Suprapubic skin (tissue), 4 donors: ENCODE measurements at regions not wholly inside any gene's neighbourhood (a gene's known extent, or its start where the extent isn't known, plus 50 kb on each side); places are given as distances from the start of the nearest gene placed in this dataset.

ENCODE experiments used
- CTCF ChIP-seq, 2 donors: fragments of 200-600 bp in 1 of 2; fragments of 450-650 bp in 1 of 2; sonication (generic) in 1 of 2; IDR thresholded peaks; one replicate each; pipeline ENCODE4 v1.5.1; 2016 to 2019; ENCODE audit warnings: antibody characterized with exemption in 2 of 2, mild to moderate bottlenecking in 1 of 2, moderate library complexity in 1 of 2
- EP300 ChIP-seq: sonication (generic); formaldehyde crosslinking; IDR thresholded peaks from one replicate; pipeline ENCODE4 v1.6.1; 2017; ENCODE audit warnings: antibody characterized with exemption
- POLR2A ChIP-seq, 2 donors: fragments of 450-650 bp; IDR thresholded peaks; one replicate each; pipeline ENCODE4 v1.6.1; 2017; ENCODE audit warnings: antibody characterized with exemption in 2 of 2, mild to moderate bottlenecking in 2 of 2, moderate library complexity in 2 of 2
- POLR2AphosphoS5 ChIP-seq, 3 donors: sonication (generic); formaldehyde crosslinking; IDR thresholded peaks; one replicate each; pipeline ENCODE4 v1.6.1; 2017; ENCODE audit warnings: antibody characterized with exemption in 3 of 3

- no peak for TF ChIP-seq CTCF (IDR thresholded peaks at IDR 0.05)
- TF ChIP-seq POLR2A (IDR thresholded peaks at IDR 0.05): no peak
- no peak for TF ChIP-seq POLR2AphosphoS5 (IDR thresholded peaks at IDR 0.05)
- TF ChIP-seq EP300: no peak
These were observed 1707.2 kb upstream of the ACO1 start for GRCh38 chr9:30677221-30677620.
